ENCODE measurements at regions not wholly inside any gene's neighbourhood (a gene's known extent, or its start where the extent isn't known, plus 50 kb on each side); places are given as distances from the start of the nearest gene placed in this dataset.

GRCh38 chr9:80498001-80498555 lies 926.3 kb downstream of the TLE4 start (continued):
- TF ChIP-seq E4F1 (IDR thresholded peaks at IDR 0.05; ENCODE audit: borderline replicate concordance, partially characterized antibody) (no peak), MYC (IDR thresholded peaks at IDR 0.05; ENCODE audit: insufficient read depth, insufficient read length, insufficient replicate concordance, low read length, severe bottlenecking) (no peak), SMC3 (IDR thresholded peaks at IDR 0.05; ENCODE audit: borderline replicate concordance, low read length) (no peak), ATF2 (IDR thresholded peaks at IDR 0.05; ENCODE audit: low read length) (no peak), CTCF (IDR thresholded peaks at IDR 0.05 in 2 of 3, conservative IDR thresholded peaks at IDR 0.05 in 1 of 3; ENCODE audit: control insufficient read depth in 2 of 3, extremely low read depth in 1 of 3, insufficient read depth in 1 of 3, low read depth in 3 of 3, low read length in 3 of 3) (no peak), TCF7 (IDR thresholded peaks at IDR 0.05; ENCODE audit: borderline replicate concordance) (no peak), BCL11A (IDR thresholded peaks at IDR 0.05; ENCODE audit: low read depth, low read length) (no peak), SRF (IDR thresholded peaks at IDR 0.05; ENCODE audit: low read depth in 2 of 2, low read length in 2 of 2) (no peak), ATF7 (IDR thresholded peaks at IDR 0.05; ENCODE audit: low read depth) (no peak)

Measured in GM12878 (cell line).